ENCODE measurements at regions not wholly inside any gene's neighbourhood (a gene's known extent, or its start where the extent isn't known, plus 50 kb on each side); places are given as distances from the start of the nearest gene placed in this dataset.

- Histone ChIP-seq H3K4me2 (ENCODE audit: low read length, poor library complexity, severe bottlenecking) (no peak overlapping the region), H3K18ac (ENCODE audit: low read depth in 1 of 2, low read length in 2 of 2) (peak overlapping the region in 1 of 2 experiments; percentile 2), H3K14ac (ENCODE audit: low read length in 2 of 2) (no peak overlapping the region), H2BK15ac (ENCODE audit: low read depth, poor library complexity, severe bottlenecking) (no peak overlapping the region), H3K9me3 (ENCODE audit: control insufficient read depth, low read length) (peaks cover 4% of the 10 kb centered on the region), H3K4ac (ENCODE audit: low read depth in 1 of 2, low read length in 2 of 2) (no peak overlapping the region), H2BK120ac (ENCODE audit: low read depth, low read length) (no peak overlapping the region), H2AFZ (ENCODE audit: low read depth, low read length) (no peak overlapping the region), H4K91ac (ENCODE audit: low read length) (no peak overlapping the region), H3K27me3 (ENCODE audit: control insufficient read depth in 1 of 2, insufficient read depth in 1 of 2, low read length in 2 of 2) (peaks cover 0 to 62% of the 10 kb centered on the region in 2 experiments), H3K23ac (ENCODE audit: low read length in 2 of 2) (no peak overlapping the region), H3K79me1 (replicated peaks; ENCODE audit: low read length, poor library complexity, severe bottlenecking) (no peaks in the 10 kb centered on the region), H2BK5ac (ENCODE audit: low read depth, low read length, poor library complexity, severe bottlenecking) (no peak overlapping the region), H2AK5ac (ENCODE audit: low read length, severe bottlenecking) (peak overlapping the region; percentile 69), H2BK12ac (ENCODE audit: low read length in 2 of 2) (peak overlapping the region in 1 of 2 experiments; percentile 39), H3K4me3 (ENCODE audit: insufficient read depth in 1 of 2, low read depth in 1 of 2, low read length in 2 of 2) (no peak overlapping the region), H4K8ac (ENCODE audit: low read length) (peak overlapping the region; percentile 24), H3K4me1 (ENCODE audit: control insufficient read depth, insufficient read depth, low read depth, low read length) (peaks cover 26% of the 10 kb centered on the region), H3K36me3 (ENCODE audit: control insufficient read depth in 1 of 2, insufficient read depth in 2 of 2, low read depth in 1 of 2, low read length in 2 of 2) (no peaks in the 10 kb centered on the region), H3K9ac (ENCODE audit: low read length) (no peak overlapping the region), H3K27ac (ENCODE audit: low read length, poor library complexity, severe bottlenecking) (no peak overlapping the region)
- DNase-seq = peak; percentile 25
- WGBS = 56% methylated on average over 1 of the region's 2 CpGs
Observed at GRCh38 chrX:68915778-68916177, 87.0 kb downstream of the EFNB1 start.

- peaks cover 4% of the 10 kb centered on the region for H3K9me3 ChIP-seq (ENCODE audit: control insufficient read depth, low read length)
- H3K36me3 ChIP-seq (ENCODE audit: control insufficient read depth in 1 of 2, insufficient read depth in 2 of 2, low read depth in 1 of 2, low read length in 2 of 2) = no peaks in the 10 kb centered on the region
- H2BK120ac ChIP-seq (ENCODE audit: low read depth, low read length) = no peak overlapping the region
- WGBS = 35% methylated on average over 7 of the region's 8 CpGs
- no peak for DNase-seq
- no peak overlapping the region for H3K18ac ChIP-seq (ENCODE audit: low read depth in 1 of 2, low read length in 2 of 2)
- no peak overlapping the region for H3K14ac ChIP-seq (ENCODE audit: low read length in 2 of 2)
- H3K79me1 ChIP-seq (replicated peaks; ENCODE audit: low read length, poor library complexity, severe bottlenecking) = no peaks in the 10 kb centered on the region
- no peak overlapping the region for H2BK5ac ChIP-seq (ENCODE audit: low read depth, low read length, poor library complexity, severe bottlenecking)
- no peak overlapping the region for H2AFZ ChIP-seq (ENCODE audit: low read depth, low read length)
- no peak overlapping the region for H3K4ac ChIP-seq (ENCODE audit: low read depth in 1 of 2, low read length in 2 of 2)
- H2BK15ac ChIP-seq (ENCODE audit: low read depth, poor library complexity, severe bottlenecking) = no peak overlapping the region
- no peak overlapping the region for H3K4me3 ChIP-seq (ENCODE audit: insufficient read depth in 1 of 2, low read depth in 1 of 2, low read length in 2 of 2)
- no peak overlapping the region for H4K8ac ChIP-seq (ENCODE audit: low read length)
- H3K23ac ChIP-seq (ENCODE audit: low read length in 2 of 2) = no peak overlapping the region
- H3K4me1 ChIP-seq (ENCODE audit: control insufficient read depth, insufficient read depth, low read depth, low read length) = peaks cover 28% of the 10 kb centered on the region
- no peak overlapping the region for H3K4me2 ChIP-seq (ENCODE audit: low read length, poor library complexity, severe bottlenecking)
- no peak overlapping the region for H2BK12ac ChIP-seq (ENCODE audit: low read length in 2 of 2)
- H4K91ac ChIP-seq (ENCODE audit: low read length) = no peak overlapping the region
- no peak overlapping the region for H3K27ac ChIP-seq (ENCODE audit: low read length, poor library complexity, severe bottlenecking)
- H2AK5ac ChIP-seq (ENCODE audit: low read length, severe bottlenecking) = no peak overlapping the region
- peaks cover 0 to 70% of the 10 kb centered on the region in 2 experiments for H3K27me3 ChIP-seq (ENCODE audit: control insufficient read depth in 1 of 2, insufficient read depth in 1 of 2, low read length in 2 of 2)
- H3K9ac ChIP-seq (ENCODE audit: low read length) = no peak overlapping the region
Observed at GRCh38 chrX:68914479-68914946, 85.7 kb downstream of the EFNB1 start.

GRCh38 chrX:68913249-68913547 lies 84.4 kb downstream of the EFNB1 start:
- H2BK120ac ChIP-seq (ENCODE audit: low read depth, low read length) = no peak overlapping the region
- H4K8ac ChIP-seq (ENCODE audit: low read length) = peak overlapping the region; percentile 55
- no peak overlapping the region for H2BK15ac ChIP-seq (ENCODE audit: low read depth, poor library complexity, severe bottlenecking)
- H3K79me1 ChIP-seq (replicated peaks; ENCODE audit: low read length, poor library complexity, severe bottlenecking) = no peaks in the 10 kb centered on the region
- H3K4ac ChIP-seq (ENCODE audit: low read depth in 1 of 2, low read length in 2 of 2) = peak overlapping the region in 1 of 2 experiments; percentile 2
- H3K27me3 ChIP-seq (ENCODE audit: control insufficient read depth in 1 of 2, insufficient read depth in 1 of 2, low read length in 2 of 2) = peaks cover 0 to 81% of the 10 kb centered on the region in 2 experiments
- no peak overlapping the region for H3K4me2 ChIP-seq (ENCODE audit: low read length, poor library complexity, severe bottlenecking)
- no peak overlapping the region for H3K27ac ChIP-seq (ENCODE audit: low read length, poor library complexity, severe bottlenecking)
- H3K4me3 ChIP-seq (ENCODE audit: insufficient read depth in 1 of 2, low read depth in 1 of 2, low read length in 2 of 2) = no peak overlapping the region
- peak overlapping the region in 1 of 2 experiments; percentile 83 for H2BK12ac ChIP-seq (ENCODE audit: low read length in 2 of 2)
- H2AFZ ChIP-seq (ENCODE audit: low read depth, low read length) = no peak overlapping the region
- DNase-seq = no peak
- H3K14ac ChIP-seq (ENCODE audit: low read length in 2 of 2) = peak overlapping the region in 1 of 2 experiments; percentile 39
- no peak overlapping the region for H3K9ac ChIP-seq (ENCODE audit: low read length)
- H3K4me1 ChIP-seq (ENCODE audit: control insufficient read depth, insufficient read depth, low read depth, low read length) = peaks cover 28% of the 10 kb centered on the region
- H4K91ac ChIP-seq (ENCODE audit: low read length) = peak overlapping the region; percentile 61
- no peak overlapping the region for H2BK5ac ChIP-seq (ENCODE audit: low read depth, low read length, poor library complexity, severe bottlenecking)
- no peaks in the 10 kb centered on the region for H3K9me3 ChIP-seq (ENCODE audit: control insufficient read depth, low read length)
- H3K18ac ChIP-seq (ENCODE audit: low read depth in 1 of 2, low read length in 2 of 2) = no peak overlapping the region
- no peak overlapping the region for H3K23ac ChIP-seq (ENCODE audit: low read length in 2 of 2)
- no peak overlapping the region for H2AK5ac ChIP-seq (ENCODE audit: low read length, severe bottlenecking)
- no peaks in the 10 kb centered on the region for H3K36me3 ChIP-seq (ENCODE audit: control insufficient read depth in 1 of 2, insufficient read depth in 2 of 2, low read depth in 1 of 2, low read length in 2 of 2)
- 54% methylated on average over 7 of the region's 7 CpGs for WGBS

- Histone ChIP-seq H3K9me3 (ENCODE audit: control insufficient read depth, low read length) (no peaks in the 10 kb centered on the region), H2AK5ac (ENCODE audit: low read length, severe bottlenecking) (no peak overlapping the region), H3K27me3 (ENCODE audit: control insufficient read depth in 1 of 2, insufficient read depth in 1 of 2, low read length in 2 of 2) (peaks cover 0 to 82% of the 10 kb centered on the region in 2 experiments), H3K9ac (ENCODE audit: low read length) (peak overlapping the region; percentile 75), H3K23ac (ENCODE audit: low read length in 2 of 2) (no peak overlapping the region), H2BK12ac (ENCODE audit: low read length in 2 of 2) (no peak overlapping the region), H2AFZ (ENCODE audit: low read depth, low read length) (no peak overlapping the region), H2BK5ac (ENCODE audit: low read depth, low read length, poor library complexity, severe bottlenecking) (peak overlapping the region; percentile 44), H4K8ac (ENCODE audit: low read length) (peak overlapping the region; percentile 97), H3K14ac (ENCODE audit: low read length in 2 of 2) (no peak overlapping the region), H2BK120ac (ENCODE audit: low read depth, low read length) (peak overlapping the region; percentile 54), H3K4ac (ENCODE audit: low read depth in 1 of 2, low read length in 2 of 2) (peak overlapping the region; percentile 57 to 73), H3K27ac (ENCODE audit: low read length, poor library complexity, severe bottlenecking) (peak overlapping the region; percentile 79), H3K36me3 (ENCODE audit: control insufficient read depth in 1 of 2, insufficient read depth in 2 of 2, low read depth in 1 of 2, low read length in 2 of 2) (no peaks in the 10 kb centered on the region), H2BK15ac (ENCODE audit: low read depth, poor library complexity, severe bottlenecking) (peak overlapping the region; percentile 44), H3K4me2 (ENCODE audit: low read length, poor library complexity, severe bottlenecking) (peak overlapping the region; percentile 51), H3K4me1 (ENCODE audit: control insufficient read depth, insufficient read depth, low read depth, low read length) (peaks cover 28% of the 10 kb centered on the region), H3K79me1 (replicated peaks; ENCODE audit: low read length, poor library complexity, severe bottlenecking) (no peaks in the 10 kb centered on the region), H4K91ac (ENCODE audit: low read length) (peak overlapping the region; percentile 39), H3K4me3 (ENCODE audit: insufficient read depth in 1 of 2, low read depth in 1 of 2, low read length in 2 of 2) (no peak overlapping the region), H3K18ac (ENCODE audit: low read depth in 1 of 2, low read length in 2 of 2) (peak overlapping the region; percentile 8 to 78)
- WGBS = 6% methylated on average over 23 of the region's 26 CpGs
- no peak for DNase-seq
Observed at GRCh38 chrX:68912113-68912512, 83.3 kb downstream of the EFNB1 start.
